HFFc6 (cell line): ENCODE measurements at regions not wholly inside any gene's neighbourhood (a gene's known extent, or its start where the extent isn't known, plus 50 kb on each side); places are given as distances from the start of the nearest gene placed in this dataset.

Experiments
- DNase-seq: peaks from one replicate; pipeline ENCODE4 v3.0.0-alpha.2; 2018
- H3K27ac Mint-ChIP-seq: 2 replicates; pipeline ENCODE4 v1.8.0; 2020; ENCODE audit warnings: mild to moderate bottlenecking, mixed read lengths
- H3K27me3 Mint-ChIP-seq: 2 replicates; pipeline ENCODE4 v1.8.0; 2021; ENCODE audit warnings: mild to moderate bottlenecking, moderate library complexity, mixed read lengths; ENCODE audit not compliant: insufficient read depth
- H3K36me3 Mint-ChIP-seq: 2 replicates; pipeline ENCODE4 v1.8.0; 2021; ENCODE audit warnings: low read depth, mixed read lengths
- H3K4me1 Mint-ChIP-seq: 2 replicates; pipeline ENCODE4 v1.8.0; 2020; ENCODE audit warnings: low read depth, mixed read lengths
- H3K4me3 Mint-ChIP-seq: 2 replicates; pipeline ENCODE4 v1.8.0; 2020; ENCODE audit warnings: mild to moderate bottlenecking, moderate library complexity, mixed read lengths
- H3K9me3 Mint-ChIP-seq: 2 replicates; pipeline ENCODE4 v1.8.0; 2020; ENCODE audit warnings: mild to moderate bottlenecking, mixed read lengths
- CTCF ChIP-seq: fragments of 200-600 bp; sonication (generic); IDR thresholded peaks from 2 replicates; pipeline ENCODE4 v1.5.0; 2021; ENCODE audit warnings: antibody characterized with exemption, mild to moderate bottlenecking

- no peak overlapping the region for H3K4me3 Mint-ChIP-seq
- DNase-seq = no peak
- no peaks in the 10 kb centered on the region; the same call in 1 of the 2 replicates for H3K27me3 Mint-ChIP-seq
- no peak for TF ChIP-seq CTCF
- H3K9me3 Mint-ChIP-seq = no peaks in the 10 kb centered on the region
- H3K36me3 Mint-ChIP-seq = no peaks in the 10 kb centered on the region
- peaks cover 47% of the 10 kb centered on the region for H3K4me1 Mint-ChIP-seq
- H3K27ac Mint-ChIP-seq = no peak overlapping the region; the same call in 1 of the 2 replicates
Observed at GRCh38 chr10:3465406-3465891, 292.9 kb upstream of the PITRM1 start.

- DNase-seq = no peak
- Mint-ChIP-seq H3K27me3 (no peaks in the 10 kb centered on the region; the same call in 1 of the 2 replicates), H3K9me3 (no peaks in the 10 kb centered on the region), H3K4me1 (peaks cover 42% of the 10 kb centered on the region), H3K36me3 (no peaks in the 10 kb centered on the region), H3K4me3 (no peak overlapping the region), H3K27ac (no peak overlapping the region; the same call in 1 of the 2 replicates)
- TF ChIP-seq CTCF = no peak
Observed at GRCh38 chr10:3464760-3465405, 292.3 kb upstream of the PITRM1 start.

DNA sequence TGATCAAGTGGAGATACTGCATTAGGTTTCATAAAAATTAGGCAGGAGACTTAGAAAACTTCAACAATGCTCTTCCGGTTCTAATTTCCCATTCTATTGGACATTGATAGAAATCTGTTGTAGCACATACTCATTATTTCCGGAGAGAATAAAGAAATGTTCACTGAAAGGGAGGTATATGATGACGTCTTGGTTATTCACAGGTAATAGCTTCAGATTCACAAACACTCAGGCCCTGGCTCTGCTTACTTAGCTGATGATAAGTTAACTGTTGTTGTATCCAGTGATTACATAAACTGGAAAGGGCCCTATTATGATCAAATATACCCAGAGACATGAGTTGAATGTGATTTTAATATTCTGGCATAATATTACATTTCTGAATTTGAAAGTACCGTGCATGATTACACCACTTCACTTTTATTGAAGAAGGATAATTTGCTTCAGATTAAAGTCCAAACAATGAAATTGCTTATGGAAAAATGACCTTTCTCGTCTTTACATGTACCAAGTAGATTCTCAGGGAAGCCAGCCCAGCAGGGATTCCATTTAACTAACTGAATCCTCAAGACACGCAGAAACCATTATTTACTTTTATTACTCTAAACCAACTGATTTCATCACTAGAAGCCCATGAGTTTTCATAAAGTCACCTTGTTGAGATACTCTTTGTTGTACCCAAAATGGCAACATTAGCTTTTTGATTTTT is 288.0 kb upstream of the PITRM1 start:
- peaks cover 14% of the 10 kb centered on the region for H3K4me1 Mint-ChIP-seq
- H3K27ac Mint-ChIP-seq = no peak overlapping the region
- H3K36me3 Mint-ChIP-seq = peaks cover 13% of the 10 kb centered on the region
- no peak for TF ChIP-seq CTCF
- DNase-seq = no peak
- peaks cover 10% of the 10 kb centered on the region for H3K9me3 Mint-ChIP-seq
- H3K27me3 Mint-ChIP-seq = no peaks in the 10 kb centered on the region; the same call in 1 of the 2 replicates
- H3K4me3 Mint-ChIP-seq = no peak overlapping the region

DNA sequence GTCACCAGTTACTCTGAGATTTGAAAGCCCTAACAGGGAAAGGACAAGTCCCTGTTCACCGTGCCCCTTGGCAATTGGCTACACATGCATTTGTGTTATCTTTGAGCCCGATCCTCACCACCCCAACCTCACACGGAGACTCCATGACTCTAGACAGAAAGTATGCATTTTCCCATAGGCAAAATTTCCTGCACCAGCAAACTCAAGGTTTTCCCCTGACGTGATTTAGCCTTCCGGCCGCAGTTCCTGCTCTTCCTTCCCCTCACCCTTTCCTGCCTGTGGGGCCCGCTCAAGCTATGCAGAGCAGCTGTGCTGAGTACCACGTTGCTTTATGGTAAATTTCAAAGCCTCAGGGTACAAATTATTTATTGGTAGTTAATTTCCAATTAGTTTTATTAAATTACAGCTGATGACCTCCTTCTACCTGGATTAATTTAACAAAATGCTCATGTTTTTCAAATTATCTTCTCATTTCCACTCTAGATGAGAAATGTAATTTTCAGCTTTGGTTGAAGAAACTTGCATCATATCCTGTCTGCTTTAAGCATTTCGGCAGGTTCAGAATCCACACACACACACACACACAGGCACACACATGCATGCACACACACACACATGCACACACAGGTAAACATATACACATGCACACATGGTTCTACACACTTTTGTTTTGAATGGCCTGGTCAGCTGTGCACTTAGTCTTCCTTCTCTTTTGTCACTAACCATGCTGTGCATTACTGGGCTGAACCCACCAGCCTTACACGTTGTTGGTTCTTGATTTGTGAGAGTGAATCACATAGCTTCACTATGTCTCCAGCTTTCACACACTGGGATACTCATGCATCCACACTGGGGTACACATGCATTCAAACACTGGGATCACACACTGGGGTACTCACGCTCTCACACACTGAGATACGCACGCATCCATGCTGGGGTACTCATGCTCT is 283.1 kb upstream of the PITRM1 start:
- Mint-ChIP-seq H3K9me3 (peaks cover 10% of the 10 kb centered on the region), H3K27ac (peak overlapping the region; percentile 79; the same call in 1 of the 2 replicates), H3K36me3 (peaks cover 13% of the 10 kb centered on the region), H3K27me3 (no peaks in the 10 kb centered on the region; the same call in 1 of the 2 replicates), H3K4me3 (no peak overlapping the region), H3K4me1 (peaks cover 51% of the 10 kb centered on the region)
- peak; percentile 74 for DNase-seq
- TF ChIP-seq CTCF = no peak

GRCh38 chr10:3452683-3453361 is 280.2 kb upstream of the PITRM1 start:
- peaks cover 52% of the 10 kb centered on the region for H3K4me1 Mint-ChIP-seq
- H3K4me3 Mint-ChIP-seq = peak overlapping the region; percentile 83
- H3K27ac Mint-ChIP-seq = peak overlapping the region; percentile 92
- no peak for TF ChIP-seq CTCF
- DNase-seq = peak; percentile 71
- H3K9me3 Mint-ChIP-seq = peaks cover under 1% of the 10 kb centered on the region
- H3K36me3 Mint-ChIP-seq = peaks cover under 1% of the 10 kb centered on the region; the same call in 1 of the 2 replicates
- H3K27me3 Mint-ChIP-seq = peaks cover 4% of the 10 kb centered on the region; the same call in 1 of the 2 replicates
